Eye (tissue), 1 donor: ENCODE measurements at regions not wholly inside any gene's neighbourhood (a gene's known extent, or its start where the extent isn't known, plus 50 kb on each side); places are given as distances from the start of the nearest gene placed in this dataset.

Source experiments
- DNase-seq: peaks from one replicate; pipeline ENCODE4 v3.0.0-alpha.2; 2015

DNA sequence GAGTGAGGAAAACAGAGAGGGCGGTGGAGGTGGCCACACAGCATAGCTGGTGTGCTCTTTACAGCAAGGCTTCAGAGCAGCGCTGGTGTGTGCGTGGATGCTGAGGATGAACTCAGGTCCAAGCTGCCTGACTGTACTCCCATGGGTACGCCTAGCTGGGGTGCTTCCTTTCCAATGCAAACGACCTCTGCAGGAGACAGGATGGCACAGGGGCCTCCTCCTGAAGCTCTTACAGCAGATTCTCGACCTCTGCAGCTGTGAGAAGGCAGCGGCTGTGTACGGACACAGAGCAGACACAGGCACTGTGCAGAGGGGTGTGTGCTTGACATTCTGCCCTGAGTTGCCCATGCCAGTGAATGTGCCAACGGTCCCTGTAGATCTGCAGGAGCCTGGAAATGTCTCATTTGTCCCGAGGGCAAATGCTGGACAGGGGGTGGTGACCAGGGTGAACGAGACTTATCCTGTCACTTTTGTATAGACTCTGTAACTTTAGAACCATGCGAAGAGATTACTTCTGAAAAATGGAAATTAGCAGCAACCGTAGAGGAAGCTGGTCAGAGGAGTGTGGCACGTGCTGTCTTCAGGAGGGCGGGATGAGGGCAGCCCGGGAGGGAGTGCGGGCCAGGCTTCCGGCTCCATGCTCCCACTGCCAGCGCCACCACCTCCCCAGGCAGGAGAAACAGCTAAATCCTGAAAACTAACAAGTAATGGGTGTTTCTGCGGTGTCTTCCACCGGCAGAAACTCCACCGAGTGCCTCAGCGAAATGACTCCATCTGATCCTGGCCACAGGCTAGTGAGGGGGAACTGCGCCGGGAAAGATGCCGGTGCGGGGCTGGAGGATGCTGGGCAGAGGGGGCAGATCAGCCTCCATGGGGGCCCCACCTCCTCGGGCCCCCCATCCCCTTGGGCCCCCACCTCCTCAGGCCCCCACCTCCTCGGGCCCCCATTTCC lies 120.9 kb upstream of the RPS6KA2 start:
- DNase-seq, result no peak

DNA sequence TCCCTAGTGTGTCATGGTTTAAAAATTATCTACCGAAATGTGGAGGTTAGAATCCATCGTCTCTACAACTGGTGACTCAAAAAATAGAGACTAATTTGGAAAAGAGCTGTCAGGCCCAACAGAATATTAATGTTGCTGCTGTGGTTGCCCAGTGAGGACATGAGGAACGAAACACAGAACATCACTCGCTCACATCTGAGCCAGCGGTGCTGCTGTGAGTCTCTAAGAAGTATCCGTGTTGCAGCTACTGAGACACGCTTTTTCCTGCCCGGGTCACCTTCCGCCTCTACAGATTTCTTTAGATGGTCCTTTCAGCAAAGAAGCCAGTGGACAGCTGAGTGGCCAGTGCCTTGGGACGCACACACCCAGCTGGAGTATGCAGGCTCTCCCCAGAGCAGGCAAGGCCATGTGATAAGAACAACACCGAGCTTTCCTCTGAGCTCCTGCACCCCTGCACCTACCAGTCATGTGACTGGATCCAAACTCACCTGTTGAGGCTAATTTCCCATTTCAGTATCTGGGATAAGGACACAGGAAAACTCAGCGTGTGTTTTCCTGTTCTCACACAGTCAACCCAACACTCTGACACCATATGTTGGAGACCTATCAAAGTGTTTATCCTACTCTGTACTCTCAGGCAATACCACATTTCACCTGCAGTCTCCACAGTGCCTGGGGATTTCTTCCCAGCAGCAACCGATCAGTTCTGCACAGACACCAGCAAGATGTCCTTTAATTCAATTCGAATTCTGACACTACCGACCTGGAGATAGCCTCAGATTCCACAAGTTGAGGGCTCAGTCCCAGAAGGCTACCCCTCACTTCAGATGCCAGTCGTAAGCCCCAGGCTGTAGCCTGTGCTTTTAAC lies 119.0 kb upstream of the RPS6KA2 start:
- no peak for DNase-seq

DNA sequence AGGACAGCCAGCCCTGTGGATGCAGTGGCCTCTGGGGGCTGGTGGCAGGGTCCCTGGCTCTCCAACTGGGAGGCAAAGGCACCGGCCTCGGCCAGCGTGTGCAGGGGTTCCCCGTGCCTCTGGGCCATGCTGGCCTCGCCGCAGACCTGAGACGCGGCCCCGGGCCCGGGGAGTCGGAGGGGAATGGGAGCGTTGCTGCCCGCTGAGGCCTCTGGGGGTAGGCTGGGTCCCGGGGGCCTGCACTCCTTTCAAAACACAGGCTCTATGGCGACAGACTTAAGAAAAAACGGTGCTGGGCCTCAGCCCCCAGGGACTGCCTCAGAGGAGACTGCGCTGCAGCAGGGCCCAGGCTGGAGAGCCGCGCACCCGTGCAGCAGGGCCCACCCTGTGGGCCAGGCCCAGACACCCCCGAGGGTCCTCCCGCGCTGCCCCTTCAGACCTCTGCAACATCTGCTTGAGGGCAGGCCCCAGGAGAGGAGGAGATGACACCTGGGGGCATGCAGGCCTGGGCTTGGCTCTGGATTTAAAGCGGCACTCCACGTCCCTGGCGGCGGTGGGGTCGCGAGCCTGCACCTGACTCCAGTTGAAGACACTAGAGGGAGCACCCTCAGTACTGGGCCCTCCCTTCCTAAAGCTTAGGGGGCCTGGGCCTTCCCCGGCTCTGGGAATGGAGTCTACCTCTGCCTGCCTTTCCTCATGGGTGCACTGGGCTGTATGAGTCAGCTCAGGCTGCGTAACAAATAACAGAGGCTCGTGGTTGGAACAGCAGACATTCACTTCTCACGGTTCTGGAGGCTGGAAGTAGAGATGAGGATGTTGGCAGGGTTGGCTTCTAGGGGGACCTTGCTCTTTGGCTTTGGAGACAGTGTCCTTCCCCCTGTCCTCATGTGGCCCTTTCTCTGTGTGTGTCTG lies 117.4 kb upstream of the RPS6KA2 start:
- DNase-seq, result no peak

DNA sequence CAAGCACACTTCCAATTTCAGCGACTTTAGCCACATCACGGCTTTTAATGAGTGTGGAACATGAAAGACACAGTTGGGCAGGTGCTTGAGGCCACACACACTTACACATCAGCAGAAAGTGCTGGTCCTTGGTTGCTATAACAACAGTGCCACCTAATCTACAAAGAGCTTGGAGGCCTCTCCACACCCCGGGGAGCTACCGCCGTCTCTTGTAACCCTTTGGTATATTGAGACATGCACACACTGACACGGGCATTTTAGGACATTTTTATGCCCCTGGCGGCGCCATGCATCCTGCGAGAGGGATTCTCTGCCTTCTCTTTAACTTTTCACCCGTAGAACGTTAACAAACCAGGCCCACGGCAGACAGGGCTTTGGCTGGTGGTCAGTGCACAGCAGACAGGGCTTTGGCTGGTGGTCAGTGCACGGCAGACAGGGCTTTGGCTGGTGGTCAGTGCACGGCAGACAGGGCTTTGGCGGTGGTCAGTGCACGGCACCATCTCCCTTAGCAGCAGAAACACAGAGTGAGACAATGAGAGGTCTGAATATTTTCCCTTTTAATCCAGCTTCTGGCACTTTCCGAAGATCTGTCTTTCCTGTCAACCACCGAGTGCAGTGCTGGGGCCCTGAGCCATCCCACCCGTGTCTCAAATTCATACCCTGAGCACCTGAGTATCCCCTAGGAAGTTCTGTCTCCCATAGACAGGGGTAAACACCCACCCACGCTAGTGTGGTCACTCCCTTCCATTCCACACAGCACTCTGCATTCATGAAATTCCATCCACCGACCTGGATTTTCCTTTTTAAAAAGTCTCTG lies 116.6 kb upstream of the RPS6KA2 start:
- DNase-seq, result no peak

DNA sequence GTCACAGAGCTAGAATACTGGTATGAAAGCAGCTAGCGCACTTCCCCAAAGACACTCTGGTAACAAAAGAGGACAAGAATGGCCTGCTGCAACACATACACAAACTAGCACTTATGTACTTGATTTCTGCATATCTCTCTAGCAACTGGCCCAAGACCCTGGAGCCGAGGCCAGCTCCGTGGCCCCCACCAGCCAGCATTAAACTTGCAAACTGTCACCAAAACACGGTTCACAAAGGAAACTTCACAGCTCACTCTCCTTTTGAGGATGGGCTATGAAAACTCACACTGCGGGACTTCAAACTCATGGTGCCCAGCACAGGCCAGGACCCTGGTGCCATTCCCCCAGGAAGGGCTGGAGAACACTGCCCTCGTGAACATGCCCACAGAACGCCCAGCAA lies 115.9 kb upstream of the RPS6KA2 start:
- no peak for DNase-seq

DNA sequence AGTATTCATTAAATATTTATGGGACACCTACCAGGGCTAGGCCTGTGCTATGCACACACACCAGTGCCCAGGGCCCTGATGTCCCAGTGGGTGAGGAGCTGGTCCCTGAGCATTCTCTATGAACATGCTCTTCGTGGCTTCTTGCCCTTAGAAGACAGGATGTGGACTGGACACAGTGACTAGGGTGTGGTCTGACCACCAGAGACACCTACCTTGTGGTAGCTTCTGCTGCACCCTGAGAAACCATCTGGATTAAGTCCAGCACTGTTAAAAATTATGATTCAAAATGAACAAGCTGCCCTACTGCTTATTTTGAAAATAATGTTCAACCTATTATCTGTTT lies 112.9 kb upstream of the RPS6KA2 start:
- DNase-seq, result no peak

DNA sequence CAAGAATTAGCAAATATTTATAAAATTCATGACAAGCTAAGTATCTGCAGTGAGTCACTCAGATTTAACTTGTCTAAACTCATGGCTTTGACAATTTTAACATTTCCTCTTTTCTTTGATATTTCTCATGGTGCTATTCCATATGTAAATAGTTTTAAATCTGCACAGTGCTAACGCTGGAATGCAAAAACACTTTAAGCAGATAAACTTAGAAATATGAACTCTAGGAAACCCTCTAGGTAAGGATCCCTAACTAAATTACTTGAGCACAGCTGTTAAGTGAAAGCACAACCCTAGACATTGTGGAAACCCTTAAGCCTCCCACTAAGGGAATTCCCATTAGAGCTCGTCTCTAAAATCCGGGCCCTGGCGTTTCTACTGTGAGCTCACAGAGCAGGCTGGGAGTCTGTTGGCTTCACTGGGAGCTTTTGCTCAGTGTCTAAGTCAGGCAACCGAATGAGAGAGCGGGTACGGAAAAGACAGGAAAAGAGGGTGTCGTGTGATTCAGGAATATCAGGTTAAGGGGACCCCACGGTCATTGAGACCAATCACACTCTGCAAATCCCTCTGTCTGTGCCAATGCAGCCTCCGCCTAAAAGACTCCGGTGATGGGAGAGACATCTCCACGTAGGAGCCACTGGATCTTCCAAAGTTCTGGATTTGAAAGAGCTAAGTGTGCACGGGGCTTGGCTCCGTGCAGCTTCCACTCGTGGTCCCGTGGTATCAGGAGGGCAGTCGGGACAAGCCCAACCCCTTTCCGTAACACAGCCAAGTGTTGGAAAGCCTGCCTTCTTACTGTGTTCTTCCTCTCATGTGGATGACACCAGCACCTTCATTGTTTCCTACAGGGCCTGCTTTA lies 112.3 kb upstream of the RPS6KA2 start:
- no peak for DNase-seq

DNA sequence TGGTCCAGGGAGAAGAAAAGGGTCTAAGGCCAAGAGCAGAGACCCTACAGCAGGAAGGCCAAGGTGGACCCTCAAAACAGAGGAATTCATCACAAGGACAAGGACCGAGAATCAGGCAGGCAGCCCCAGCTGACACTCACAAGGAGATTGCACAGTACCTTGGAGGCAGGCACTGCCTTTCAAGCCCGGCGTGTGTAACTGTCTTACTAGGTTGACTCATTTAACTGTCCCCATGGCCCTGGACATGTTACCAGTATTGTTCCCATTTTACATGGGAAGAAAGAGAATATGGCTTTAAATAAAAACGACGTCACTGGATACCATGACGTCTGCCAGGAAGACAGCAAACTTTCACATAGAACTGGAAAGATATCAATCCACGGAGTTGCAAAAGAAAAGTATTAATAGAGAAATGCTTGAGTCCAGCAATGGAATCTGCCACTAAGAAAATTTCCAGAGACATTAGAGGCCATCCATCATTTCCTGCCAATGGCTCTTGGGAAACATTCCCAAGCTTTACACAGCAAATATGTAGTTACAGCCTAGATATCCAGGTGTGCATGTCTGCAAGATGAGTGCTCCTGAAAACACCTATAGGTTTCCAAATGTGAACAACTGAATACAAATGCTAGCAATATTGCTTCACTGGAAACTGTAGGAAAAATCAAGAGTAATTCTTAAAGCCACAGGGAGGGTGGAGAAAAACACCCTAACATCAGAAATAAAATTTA lies 111.5 kb upstream of the RPS6KA2 start:
- no peak for DNase-seq

DNA sequence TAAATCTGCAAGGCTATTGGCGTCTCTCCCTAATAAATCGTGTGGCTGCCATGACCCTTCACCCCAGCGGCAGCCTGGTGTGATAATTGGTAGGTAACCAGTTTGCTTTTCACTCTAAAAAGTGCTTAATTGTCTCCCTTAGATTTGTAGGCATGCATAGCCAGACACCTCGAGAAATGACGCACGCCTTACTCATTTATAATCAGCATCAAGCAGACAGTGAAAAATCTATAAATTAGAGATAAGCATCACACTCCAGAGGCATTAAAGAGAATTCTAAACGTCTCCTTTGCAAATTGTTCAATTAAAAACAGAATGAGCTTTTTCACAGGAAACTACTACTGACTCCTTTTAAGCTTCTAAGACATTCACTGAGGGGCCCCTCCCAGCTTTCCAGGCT lies 110.2 kb upstream of the RPS6KA2 start:
- DNase-seq, result no peak

DNA sequence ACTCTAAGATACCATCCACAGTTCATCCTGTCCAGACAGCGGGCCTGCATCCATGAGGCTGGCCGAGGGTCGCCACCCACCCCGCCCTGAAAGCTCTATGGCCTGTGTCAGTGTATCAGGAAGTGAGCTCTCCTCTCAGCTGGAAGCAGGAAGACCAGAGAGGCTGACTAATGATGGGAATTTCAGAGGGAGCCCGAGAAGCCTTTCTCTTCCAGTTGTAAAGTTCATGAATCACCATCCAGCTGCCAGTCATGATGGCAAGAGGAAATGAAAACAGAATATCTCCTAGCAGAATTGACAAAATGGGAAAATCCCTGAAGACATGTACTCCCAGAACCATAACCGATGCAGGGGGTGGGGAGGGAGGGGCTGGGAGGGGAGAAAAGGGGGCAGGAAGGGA lies 109.6 kb upstream of the RPS6KA2 start:
- no peak for DNase-seq

DNA sequence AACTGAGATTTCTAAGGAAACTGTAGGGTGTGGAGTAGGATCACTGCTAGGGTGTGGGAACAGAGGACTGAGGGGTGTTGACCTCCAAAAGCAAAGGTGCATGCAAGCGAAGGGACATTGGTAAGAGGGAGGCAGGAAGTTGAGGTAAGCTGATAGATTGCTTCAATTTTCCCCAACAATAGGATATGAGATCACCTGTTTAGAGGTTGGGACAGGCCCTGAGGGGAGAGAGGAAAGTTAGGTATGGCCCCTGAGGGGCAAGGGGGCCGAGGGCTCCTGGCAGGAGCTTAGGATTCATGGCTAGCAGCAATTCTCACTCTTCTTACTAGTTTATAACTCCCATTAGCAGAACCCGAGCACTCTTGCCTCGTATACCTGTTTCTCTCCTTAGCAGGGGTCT lies 106.8 kb upstream of the RPS6KA2 start:
- DNase-seq, result no peak

DNA sequence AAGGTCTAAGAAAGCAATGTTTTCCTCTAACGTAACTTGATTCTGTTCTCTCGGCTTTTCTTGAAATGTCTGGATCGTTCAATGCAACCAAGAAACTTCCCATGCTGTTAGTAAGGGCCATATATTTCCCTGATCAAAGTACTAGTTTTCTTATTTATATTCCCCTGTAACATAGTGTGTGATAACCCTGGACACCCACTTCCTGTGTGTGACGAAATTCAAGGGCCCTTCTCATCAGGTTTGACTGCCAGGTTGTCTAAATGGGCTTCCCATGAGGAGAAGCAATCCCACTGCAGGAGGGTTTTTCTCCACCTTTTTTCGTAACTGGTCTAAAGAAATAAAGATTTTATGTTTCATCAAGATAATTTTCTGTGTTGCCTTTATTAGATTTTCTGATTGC lies 102.6 kb upstream of the RPS6KA2 start:
- no peak for DNase-seq

DNA sequence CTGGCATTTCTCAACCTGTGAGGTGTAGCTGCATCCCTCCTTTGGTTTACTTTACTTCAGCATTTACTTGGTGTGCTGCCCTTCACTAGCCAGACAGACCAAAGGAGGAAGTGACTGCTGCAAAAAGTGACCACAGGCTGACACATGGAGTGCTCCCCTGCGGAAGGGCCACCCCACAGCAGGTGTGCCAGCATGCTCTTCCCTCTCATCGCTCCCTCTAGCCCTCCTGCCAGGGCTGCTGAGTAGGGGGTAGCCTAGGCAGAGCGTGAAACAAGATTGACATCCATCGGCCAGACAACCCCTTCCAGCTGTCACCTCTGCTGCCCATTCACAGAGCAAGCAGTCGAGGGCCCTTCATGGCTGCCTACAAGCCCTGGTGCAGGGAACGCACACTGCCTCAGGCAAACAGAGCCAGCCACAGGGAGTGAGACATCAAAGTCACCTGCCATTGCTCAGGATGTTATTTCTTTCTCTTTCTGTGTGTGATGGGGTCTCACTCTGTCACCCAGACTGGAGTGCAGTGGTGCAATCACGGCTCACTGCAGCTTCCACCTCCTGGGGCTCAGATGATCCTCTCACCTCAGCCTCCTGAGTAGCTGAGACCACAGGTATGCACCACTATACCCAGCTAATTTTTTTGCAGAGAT lies 102.0 kb upstream of the RPS6KA2 start:
- no peak for DNase-seq

DNA sequence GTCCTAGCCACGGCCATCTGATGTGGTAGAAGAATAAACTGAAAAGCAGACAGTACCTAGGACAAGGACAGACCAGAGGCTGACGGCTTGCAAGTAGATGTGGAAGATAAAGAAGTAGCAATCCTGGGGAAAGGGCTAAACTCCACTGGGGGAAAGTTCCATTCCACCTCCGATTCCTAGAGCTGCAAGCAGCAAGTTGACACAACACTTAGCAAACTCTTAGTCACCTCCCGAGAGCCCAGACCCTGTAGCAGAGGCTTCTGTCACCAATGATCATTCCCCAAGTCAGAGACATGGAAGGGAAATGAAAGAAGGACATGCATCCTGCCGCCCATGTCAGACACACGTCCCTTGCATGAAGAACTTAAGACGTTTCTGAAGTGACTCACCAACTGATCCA lies 99.2 kb upstream of the RPS6KA2 start:
- DNase-seq, result no peak

DNA sequence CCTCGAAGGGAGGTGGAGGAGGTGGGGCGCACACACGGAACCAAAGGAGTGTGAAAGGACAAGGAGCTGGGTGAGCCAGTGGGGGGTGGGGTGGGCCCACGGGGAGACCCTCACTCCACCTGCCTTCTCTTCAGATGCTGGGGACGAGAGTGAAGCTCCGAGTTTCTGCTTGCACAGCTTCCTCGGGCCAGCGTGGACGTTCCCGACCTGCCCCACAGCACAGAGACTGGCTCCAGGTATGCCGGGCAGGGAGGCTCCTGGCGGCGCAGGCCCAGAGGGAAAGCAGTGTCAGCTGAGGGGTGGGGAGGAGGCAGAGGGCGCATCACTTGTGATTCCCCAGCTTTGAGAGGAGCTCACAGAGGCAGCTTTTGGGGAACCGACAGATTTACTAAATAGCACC lies 98.5 kb upstream of the RPS6KA2 start:
- no peak for DNase-seq

DNA sequence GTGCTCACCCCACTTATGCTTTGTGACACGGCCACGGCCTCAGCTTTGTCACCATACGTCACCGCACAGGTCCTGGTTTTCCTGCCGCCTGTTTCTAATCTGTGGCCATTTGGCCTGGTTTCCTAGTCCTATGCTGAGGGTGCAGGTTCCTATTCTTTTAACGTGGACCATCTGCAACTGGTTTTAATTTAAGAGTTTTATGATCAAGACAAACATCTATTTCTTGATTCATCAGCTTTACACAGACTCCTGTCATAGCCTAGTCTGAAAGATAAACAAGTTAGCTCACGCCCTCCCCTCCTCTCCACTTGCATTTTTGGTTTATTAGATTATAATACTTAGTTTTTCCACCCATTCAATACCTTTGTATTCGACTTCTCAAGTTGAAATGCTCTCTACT lies 97.5 kb upstream of the RPS6KA2 start:
- no peak for DNase-seq

DNA sequence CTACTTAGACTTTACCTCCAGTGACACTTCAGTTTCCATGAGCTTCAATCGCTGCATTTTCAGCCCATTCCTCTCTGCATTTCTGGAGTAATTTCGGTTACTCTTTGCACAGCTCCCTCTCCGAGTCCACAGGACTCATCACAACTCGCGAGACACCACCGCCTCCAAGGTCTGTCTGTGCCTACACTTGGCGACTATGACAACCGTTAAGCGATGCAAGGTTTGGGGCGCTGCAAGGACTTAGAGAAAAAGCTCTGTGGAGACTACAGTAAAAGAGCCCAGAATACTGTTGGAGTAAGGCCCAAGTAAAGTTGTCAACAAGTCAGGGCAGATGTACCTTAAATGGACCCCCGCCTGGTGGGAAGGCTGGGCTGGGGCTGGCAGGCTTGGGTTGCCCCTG lies 95.7 kb upstream of the RPS6KA2 start:
- DNase-seq, result no peak

DNA sequence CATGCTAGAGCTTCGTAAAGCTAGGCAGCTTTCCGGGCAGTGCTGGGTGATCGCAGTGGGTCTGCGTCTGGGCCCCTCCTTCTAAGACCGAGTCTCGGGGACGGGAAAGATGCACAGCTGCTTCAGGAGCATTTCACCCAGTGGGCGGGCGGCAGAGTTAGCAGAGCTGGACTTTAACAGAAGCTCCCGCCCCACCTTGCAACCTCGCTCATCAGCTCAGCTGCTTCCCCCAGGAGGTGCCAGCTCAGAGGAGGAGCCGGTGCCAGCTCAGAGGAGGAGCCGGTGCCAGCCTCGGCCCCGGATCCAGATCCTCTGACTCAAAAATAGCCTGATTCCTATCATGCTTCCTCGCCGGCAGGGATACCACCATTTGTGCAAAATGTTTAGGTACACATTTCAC lies 94.5 kb upstream of the RPS6KA2 start:
- no peak for DNase-seq

DNA sequence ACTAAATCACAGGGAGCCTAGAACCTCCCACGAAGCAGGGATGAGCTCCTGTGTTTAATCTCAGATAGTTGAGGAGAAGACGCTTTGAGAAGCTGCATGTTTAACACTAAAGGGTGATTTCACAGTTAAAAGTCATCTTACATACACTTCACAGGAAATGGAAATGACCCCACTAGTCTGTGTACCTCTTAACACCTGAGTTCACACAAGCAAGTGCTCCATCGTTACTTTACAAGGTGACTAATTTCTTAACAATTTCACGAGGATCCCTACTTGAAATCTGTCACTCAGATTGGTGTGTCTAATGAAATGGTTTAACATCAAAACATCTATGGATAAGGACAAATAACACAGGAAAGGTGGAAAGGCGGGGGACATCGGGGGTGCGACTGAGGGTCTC lies 93.8 kb upstream of the RPS6KA2 start:
- DNase-seq, result no peak

DNA sequence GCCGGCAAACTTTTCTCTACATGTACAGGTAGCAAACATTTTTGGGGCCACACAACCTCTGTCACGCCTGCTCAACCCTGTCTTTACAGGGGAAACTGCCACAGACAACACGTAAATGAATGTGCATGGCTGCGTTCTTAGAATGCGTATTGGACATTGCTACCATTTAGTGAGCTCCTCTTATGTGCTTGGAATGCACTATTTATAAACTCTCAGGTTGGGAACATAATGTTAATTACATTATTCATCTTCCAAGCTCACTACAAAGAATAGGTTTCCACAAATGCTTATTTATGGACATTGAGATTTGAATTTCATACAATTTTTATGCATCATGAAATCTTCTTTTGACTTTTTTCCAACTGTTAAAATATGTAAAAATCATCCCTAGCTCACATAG lies 92.0 kb upstream of the RPS6KA2 start:
- DNase-seq, result no peak
